GM13976 (cell line): ENCODE measurements at regions not wholly inside any gene's neighbourhood (a gene's known extent, or its start where the extent isn't known, plus 50 kb on each side); places are given as distances from the start of the nearest gene placed in this dataset.
A peak's percentile ranks its signal among the peaks of the same experiment; 100 is the strongest.

Source experiments
- DNase-seq: peaks from one replicate; pipeline ENCODE4 v3.0.0; 2012; ENCODE audit warnings: low spot score
- in situ Hi-C: fragments of 300-500 bp; cut with MboI; formaldehyde crosslinking; loops from one replicate; pipeline ENCODE4 v1.12.0; 2022; ENCODE audit warnings: low sequenced_read_pairs, mixed read lengths, inconsistent platforms; ENCODE audit not compliant: unreplicated experiment
- TF ChIP-seq, protein P1 (sequence below): IDR thresholded peaks from 2 replicates; pipeline ENCODE4 v1.5.1; 2012; ENCODE audit warnings: borderline replicate concordance, mild to moderate bottlenecking; ENCODE audit not compliant: insufficient read depth; ENCODE audit errors: extremely low read depth, missing control alignments, control extremely low read depth

DNA sequence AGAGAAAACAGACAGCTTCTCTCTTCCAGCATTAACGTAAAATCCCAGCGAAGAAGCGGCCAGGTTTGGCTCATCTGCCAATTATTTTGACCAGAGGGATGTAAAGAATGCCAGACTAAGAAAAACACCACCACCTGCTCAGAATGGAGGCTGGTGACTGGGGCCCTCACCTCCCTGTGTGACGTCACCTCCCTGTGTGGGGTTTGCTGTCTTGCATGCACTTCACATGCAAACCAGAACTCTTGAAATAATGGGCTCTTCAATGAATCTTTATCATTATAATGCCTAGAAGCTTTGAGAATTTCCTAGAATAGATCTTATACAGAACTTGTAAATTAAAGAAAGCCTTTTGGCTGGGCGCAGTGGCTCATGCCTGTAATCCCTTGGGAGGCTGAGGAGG, 101.8 kb upstream of the WAC start:
- TF ChIP-seq, protein P1, sequence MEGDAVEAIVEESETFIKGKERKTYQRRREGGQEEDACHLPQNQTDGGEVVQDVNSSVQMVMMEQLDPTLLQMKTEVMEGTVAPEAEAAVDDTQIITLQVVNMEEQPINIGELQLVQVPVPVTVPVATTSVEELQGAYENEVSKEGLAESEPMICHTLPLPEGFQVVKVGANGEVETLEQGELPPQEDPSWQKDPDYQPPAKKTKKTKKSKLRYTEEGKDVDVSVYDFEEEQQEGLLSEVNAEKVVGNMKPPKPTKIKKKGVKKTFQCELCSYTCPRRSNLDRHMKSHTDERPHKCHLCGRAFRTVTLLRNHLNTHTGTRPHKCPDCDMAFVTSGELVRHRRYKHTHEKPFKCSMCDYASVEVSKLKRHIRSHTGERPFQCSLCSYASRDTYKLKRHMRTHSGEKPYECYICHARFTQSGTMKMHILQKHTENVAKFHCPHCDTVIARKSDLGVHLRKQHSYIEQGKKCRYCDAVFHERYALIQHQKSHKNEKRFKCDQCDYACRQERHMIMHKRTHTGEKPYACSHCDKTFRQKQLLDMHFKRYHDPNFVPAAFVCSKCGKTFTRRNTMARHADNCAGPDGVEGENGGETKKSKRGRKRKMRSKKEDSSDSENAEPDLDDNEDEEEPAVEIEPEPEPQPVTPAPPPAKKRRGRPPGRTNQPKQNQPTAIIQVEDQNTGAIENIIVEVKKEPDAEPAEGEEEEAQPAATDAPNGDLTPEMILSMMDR, result no peak
- in situ Hi-C loops, result no loop called here
- no peak for DNase-seq

DNA sequence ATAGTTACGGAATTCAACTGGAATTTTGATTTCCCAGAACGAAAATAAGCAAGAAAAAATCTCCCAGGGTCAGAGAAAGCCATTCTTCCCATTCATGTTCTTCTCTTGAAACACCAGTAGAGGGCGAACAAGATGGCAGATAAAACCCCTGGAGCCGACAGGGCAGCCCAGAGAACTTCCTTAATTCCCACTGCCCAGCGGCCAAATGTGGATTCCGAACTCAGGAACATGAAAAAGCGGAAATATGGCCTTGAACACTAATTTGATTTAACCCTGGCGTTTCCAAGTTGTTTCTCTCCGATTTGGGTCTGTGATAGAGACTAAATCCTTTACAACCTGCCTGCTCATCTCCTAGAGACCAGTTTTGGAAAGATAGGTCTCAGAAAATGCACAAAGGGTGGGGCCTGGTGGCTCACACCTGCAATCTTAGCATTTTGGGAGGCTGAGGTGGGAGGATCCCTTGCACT, 100.7 kb upstream of the WAC start:
- in situ Hi-C loops, result no loop called here
- DNase-seq, result peak; percentile 60
- TF ChIP-seq, protein P1, result peak; percentile 72

DNA sequence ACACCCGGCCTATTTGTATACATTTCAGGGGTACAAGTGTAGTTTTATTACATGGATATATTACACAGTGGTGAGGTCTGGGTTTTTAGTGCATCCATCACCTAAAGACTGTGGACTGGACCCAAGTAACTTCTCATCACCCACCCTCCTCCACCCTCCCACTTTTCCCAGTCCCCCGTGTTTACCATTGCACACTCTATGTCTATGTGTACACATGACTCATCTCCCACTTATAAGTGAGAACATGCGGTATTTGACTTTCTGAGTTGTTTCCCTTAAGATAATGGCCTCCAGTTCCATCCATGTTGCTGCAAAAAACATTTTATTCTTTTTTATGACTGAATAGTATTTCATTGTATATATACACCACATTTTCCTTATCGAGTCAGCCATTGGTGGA, 98.9 kb upstream of the WAC start:
- TF ChIP-seq, protein P1, result no peak
- no peak for DNase-seq
- in situ Hi-C loops, result no loop called here

DNA sequence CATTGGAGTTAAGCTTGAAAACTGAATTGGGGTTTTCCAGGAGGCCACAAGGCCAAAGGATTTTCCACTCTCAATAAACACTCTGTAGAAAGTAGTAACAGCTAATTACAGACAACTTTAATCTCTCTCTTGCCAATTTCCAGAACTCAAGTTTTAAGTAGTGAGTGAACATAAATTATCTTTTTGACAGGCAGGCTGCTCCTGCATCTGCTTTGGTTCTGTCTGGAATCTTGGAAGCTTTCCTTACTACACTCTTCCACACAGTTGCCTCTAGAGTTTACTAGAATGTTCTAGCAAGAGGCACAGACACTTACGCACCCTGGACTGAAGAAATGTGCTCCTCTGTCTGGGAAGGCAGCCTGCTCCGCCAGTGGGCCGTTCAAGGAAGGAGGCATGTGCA, 90.5 kb upstream of the WAC start:
- DNase-seq, result no peak
- TF ChIP-seq, protein P1, result no peak
- in situ Hi-C loops, result no loop called here

DNA sequence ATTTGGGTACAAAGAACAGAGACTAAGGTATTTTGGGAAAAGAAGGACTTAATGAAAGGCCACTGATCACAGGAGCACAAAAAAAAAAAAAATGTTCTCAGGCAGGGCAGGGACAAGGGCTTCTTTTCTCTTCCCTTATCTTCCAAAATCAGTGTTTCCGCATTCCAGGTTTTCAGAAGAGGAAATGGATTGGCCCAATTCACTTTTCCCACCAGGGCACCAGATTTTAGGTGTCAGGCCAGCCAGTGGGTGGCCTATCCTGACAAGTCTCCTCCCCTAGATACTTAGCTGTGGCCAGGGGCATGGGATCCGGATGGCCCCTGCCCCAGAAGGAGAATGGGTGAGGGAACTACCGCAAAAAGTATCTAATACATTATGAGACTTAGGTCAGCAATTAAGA, 88.9 kb upstream of the WAC start:
- in situ Hi-C loops, result no loop called here
- DNase-seq, result no peak
- TF ChIP-seq, protein P1, result no peak

DNA sequence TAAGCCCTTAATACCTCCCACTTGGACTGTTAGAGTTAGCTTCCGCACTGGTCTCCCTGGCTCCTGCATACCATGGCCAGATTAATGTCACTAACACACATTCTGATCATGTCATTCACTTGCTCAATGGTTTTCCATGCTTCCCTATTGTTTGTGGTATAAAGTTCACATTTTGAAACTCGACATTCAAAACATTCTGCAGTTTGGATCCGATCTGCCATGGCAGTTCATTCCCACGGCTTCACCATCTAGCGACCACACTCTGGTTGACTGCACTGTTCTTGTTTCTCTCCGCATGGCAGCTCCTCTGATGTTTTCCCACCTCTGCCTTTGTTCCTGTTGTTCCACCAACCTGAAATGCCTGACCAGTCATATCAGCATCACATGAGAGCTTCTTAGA, 87.4 kb upstream of the WAC start:
- DNase-seq, result no peak
- in situ Hi-C loops, result no loop called here
- TF ChIP-seq, protein P1, result no peak

DNA sequence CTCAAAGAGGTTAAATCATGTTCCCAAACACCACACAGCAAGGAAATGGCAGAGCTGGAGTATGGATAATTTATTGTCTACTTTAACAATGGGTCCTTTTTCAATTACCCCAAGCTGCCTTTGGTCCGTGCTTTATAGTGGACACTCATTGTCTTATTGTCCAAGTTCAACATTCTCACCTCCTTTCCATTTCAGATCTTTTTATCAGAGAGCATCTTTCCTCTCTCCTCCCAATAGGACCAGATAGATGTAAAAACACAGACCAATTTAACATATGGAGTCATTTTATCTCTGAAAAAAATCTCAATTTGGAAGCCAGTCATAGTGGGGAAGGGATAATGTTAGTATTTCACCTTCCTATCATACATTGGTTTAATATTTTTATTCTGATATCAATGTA, 83.5 kb upstream of the WAC start:
- TF ChIP-seq, protein P1, result no peak
- DNase-seq, result no peak
- in situ Hi-C loops, result no loop called here
